D721Med (cell line): ENCODE measurements at regions not wholly inside any gene's neighbourhood (a gene's known extent, or its start where the extent isn't known, plus 50 kb on each side); places are given as distances from the start of the nearest gene placed in this dataset.

Source experiments
- DNase-seq: peaks from one replicate; pipeline ENCODE4 v3.0.0; 2011; ENCODE audit warnings: low spot score; ENCODE audit not compliant: insufficient read length
- FAIRE-seq: peaks from 2 replicates; lab custom pipeline; 2011; peaks lifted over from hg19 to GRCh38; lab: Jason Lieb, UNC
- CTCF ChIP-seq: IDR thresholded peaks from 2 replicates; pipeline ENCODE4 v1.5.1; 2012; ENCODE audit warnings: mild to moderate bottlenecking, control low read depth; ENCODE audit not compliant: insufficient read depth; ENCODE audit errors: missing control alignments

DNA sequence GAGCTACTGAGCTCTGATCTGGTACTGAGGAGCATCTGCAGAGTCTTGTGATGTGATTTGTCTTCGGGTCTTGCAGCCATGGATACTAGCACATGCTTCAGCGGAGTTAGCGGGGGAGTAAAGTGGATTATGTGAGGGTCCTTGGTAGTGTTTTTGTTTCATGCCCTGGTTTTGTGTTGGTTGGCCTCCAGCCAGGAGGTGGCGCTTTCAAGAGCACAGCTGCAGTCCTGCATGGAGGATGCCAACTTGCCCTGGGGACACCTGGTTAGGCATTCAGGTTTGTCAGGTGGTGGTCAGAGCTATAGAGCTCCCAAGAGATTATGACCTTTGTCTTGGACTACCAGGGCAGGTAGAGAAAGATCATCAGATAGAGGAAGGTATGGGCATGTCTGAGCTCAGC, 185.8 kb upstream of the CDH6 start:
- no peak for FAIRE-seq
- no peak for DNase-seq
- no peak for TF ChIP-seq CTCF

- no peak for TF ChIP-seq CTCF
- FAIRE-seq (no peak), DNase-seq (no peak)
Measured at GRCh38 chr5:31000287-31000686, 193.2 kb upstream of the CDH6 start.

DNA sequence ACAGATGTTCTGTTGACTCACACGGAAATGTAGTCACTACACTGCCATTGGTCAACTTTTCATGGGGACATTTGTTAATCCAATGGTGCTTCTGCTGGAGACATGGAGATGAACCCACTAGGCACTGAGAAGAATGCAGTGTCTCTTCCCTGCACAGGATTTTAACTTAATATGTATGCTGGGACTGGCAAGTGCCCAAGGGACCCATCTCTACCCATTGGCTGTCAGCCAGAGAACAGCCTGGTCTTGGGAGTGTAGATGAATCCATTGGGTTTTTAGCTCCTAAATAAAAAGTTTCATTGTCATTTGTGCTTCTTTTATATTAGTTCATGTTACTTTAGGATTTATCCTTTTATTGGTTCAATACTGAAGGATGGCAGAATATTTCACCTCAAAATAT, 195.8 kb upstream of the CDH6 start:
- TF ChIP-seq CTCF: no peak
- no peak for DNase-seq
- no peak for FAIRE-seq

GRCh38 chr5:30994902-30995301, 198.6 kb upstream of the CDH6 start:
- no peak for FAIRE-seq
- no peak for TF ChIP-seq CTCF
- no peak for DNase-seq

- FAIRE-seq (no peak), DNase-seq (no peak)
- no peak for TF ChIP-seq CTCF
Measured at GRCh38 chr5:30994176-30994575, 199.3 kb upstream of the CDH6 start.

GRCh38 chr5:30991462-30991861, 202.0 kb upstream of the CDH6 start:
- no peak for FAIRE-seq
- TF ChIP-seq CTCF: no peak
- DNase-seq: no peak

GRCh38 chr5:30981576-30981975, 211.9 kb upstream of the CDH6 start:
- DNase-seq: no peak
- TF ChIP-seq CTCF: no peak
- FAIRE-seq: no peak
